Hepatocyte (in vitro differentiated cells): ENCODE measurements at regions not wholly inside any gene's neighbourhood (a gene's known extent, or its start where the extent isn't known, plus 50 kb on each side); places are given as distances from the start of the nearest gene placed in this dataset.

ENCODE experiments used
- CTCF ChIP-seq: fragments of 200-600 bp; sonication (generic); IDR thresholded peaks from 2 replicates; pipeline ENCODE4 v1.5.1; 2016; ENCODE audit warnings: antibody characterized with exemption, mild to moderate bottlenecking; ENCODE audit not compliant: poor library complexity
- EZH2phosphoT487 ChIP-seq: fragments of 200-600 bp; sonication (generic); IDR thresholded peaks from one replicate; pipeline ENCODE4 v1.6.1; 2018; ENCODE audit warnings: antibody characterized with exemption, mild to moderate bottlenecking, low read depth, moderate library complexity; ENCODE audit not compliant: unreplicated experiment, severe bottlenecking

- no peak for TF ChIP-seq CTCF
- no peak for TF ChIP-seq EZH2phosphoT487
Measured at GRCh38 chr3:65039754-65040210, 352.0 kb upstream of the ADAMTS9 start.
